Neural cell (in vitro differentiated cells): ENCODE measurements at regions not wholly inside any gene's neighbourhood (a gene's known extent, or its start where the extent isn't known, plus 50 kb on each side); places are given as distances from the start of the nearest gene placed in this dataset.

Experiments used
- H2AFZ ChIP-seq: fragments of 200-600, 300-800 bp; sonication (generic), shearing (Covaris generic); 2 replicates; pipeline ENCODE4 v1.6.0; 2014; ENCODE audit warnings: low read depth, mild to moderate bottlenecking, antibody characterized with exemption, low read length, moderate library complexity
- H3F3A ChIP-seq: fragments of 200-600 bp; shearing (Covaris generic); 2 replicates; pipeline ENCODE4 v1.6.1; 2016; ENCODE audit warnings: mild to moderate bottlenecking, moderate library complexity, mixed read lengths, antibody characterized with exemption, low read length; ENCODE audit not compliant: insufficient read depth, poor library complexity, severe bottlenecking
- H3K27ac ChIP-seq: fragments of 200-600, 300-800 bp; sonication (generic), shearing (Covaris generic); 2 replicates; pipeline ENCODE4 v1.5.1; 2014; ENCODE audit warnings: mild to moderate bottlenecking, low read length, moderate library complexity
- H3K27me3 ChIP-seq: fragments of 300-800, 200-600 bp; sonication (generic), shearing (Covaris generic); 2 replicates; pipeline ENCODE4 v1.6.0; 2014; ENCODE audit warnings: mild to moderate bottlenecking, low read depth, low read length, moderate library complexity; ENCODE audit not compliant: insufficient read depth
- H3K36me3 ChIP-seq: fragments of 300-800, 200-600 bp; sonication (generic), shearing (Covaris generic); 2 replicates; pipeline ENCODE4 v1.5.1; 2014; ENCODE audit warnings: mild to moderate bottlenecking, antibody characterized with exemption, low read length, moderate library complexity; ENCODE audit not compliant: insufficient read depth
- H3K4me2 ChIP-seq: fragments of 300-800, 200-600 bp; sonication (generic), shearing (Covaris generic); 2 replicates; pipeline ENCODE4 v1.6.0; 2014; ENCODE audit warnings: mild to moderate bottlenecking, low read length
- H3K4me3 ChIP-seq: fragments of 300-800, 200-600 bp; sonication (generic), shearing (Covaris generic); 2 replicates; pipeline ENCODE4 v1.5.1; 2014; ENCODE audit warnings: mild to moderate bottlenecking, low read length, moderate library complexity
- H3K79me2 ChIP-seq: fragments of 200-600 bp; shearing (Covaris generic); replicated peaks from 2 replicates; pipeline ENCODE4 v1.6.0; 2014; ENCODE audit warnings: mild to moderate bottlenecking, low read length, moderate library complexity; ENCODE audit not compliant: insufficient read depth
- H3K9ac ChIP-seq: fragments of 300-800, 200-600 bp; sonication (generic), shearing (Covaris generic); 2 replicates; pipeline ENCODE4 v1.6.1; 2016; ENCODE audit warnings: mild to moderate bottlenecking, low read length, mixed read lengths
- H3K9me2 ChIP-seq: fragments of 200-600 bp; shearing (Covaris generic); 2 replicates; pipeline ENCODE4 v1.6.1; 2016; ENCODE audit warnings: mild to moderate bottlenecking, low read length, mixed read lengths; ENCODE audit not compliant: insufficient read depth
- H3K9me3 ChIP-seq: fragments of 200-600, 300-800 bp; sonication (generic), shearing (Covaris generic); 2 replicates; pipeline ENCODE4 v1.6.1; 2016; ENCODE audit warnings: mild to moderate bottlenecking, mixed run types, low read length, moderate library complexity, mixed read lengths
- H4K20me1 ChIP-seq: fragments of 200-600 bp; shearing (Covaris generic); 2 replicates; pipeline ENCODE4 v1.6.1; 2016; ENCODE audit warnings: mild to moderate bottlenecking, mixed run types; ENCODE audit not compliant: insufficient read depth
- CTCF ChIP-seq: fragments of 450-650 bp; IDR thresholded peaks from 2 replicates; pipeline ENCODE4 v1.5.1; 2014; ENCODE audit warnings: antibody characterized with exemption, mild to moderate bottlenecking, moderate library complexity; ENCODE audit not compliant: poor library complexity, severe bottlenecking
- EP300 ChIP-seq: fragments of 450-650 bp; conservative IDR thresholded peaks from 2 replicates; pipeline ENCODE4 v1.6.1; 2014; ENCODE audit warnings: antibody characterized with exemption, mild to moderate bottlenecking, moderate library complexity; ENCODE audit not compliant: poor library complexity, severe bottlenecking
- EZH2 ChIP-seq: fragments of 200-600, 300-800 bp; shearing (Covaris generic), sonication (generic); IDR thresholded peaks from 2 replicates; pipeline ENCODE4 v1.6.1; 2014; ENCODE audit warnings: antibody characterized with exemption, low read length, borderline replicate concordance, mild to moderate bottlenecking; ENCODE audit not compliant: insufficient read depth, poor library complexity, severe bottlenecking
- MXI1 ChIP-seq: fragments of 450-650 bp; conservative IDR thresholded peaks from 2 replicates; pipeline ENCODE4 v1.6.1; 2014; ENCODE audit warnings: antibody characterized with exemption, mild to moderate bottlenecking; ENCODE audit not compliant: poor library complexity, severe bottlenecking
- POLR2AphosphoS5 ChIP-seq: IDR thresholded peaks from 2 replicates; pipeline ENCODE4 v1.6.1; 2012
- RAD21 ChIP-seq: fragments of 450-650 bp; conservative IDR thresholded peaks from 2 replicates; pipeline ENCODE4 v1.6.1; 2014; ENCODE audit warnings: antibody characterized with exemption, mild to moderate bottlenecking, moderate library complexity
- REST ChIP-seq: IDR thresholded peaks from 2 replicates; pipeline ENCODE4 v1.6.1; 2012; ENCODE audit warnings: borderline replicate concordance
- SMC3 ChIP-seq: fragments of 450-650 bp; conservative IDR thresholded peaks from 2 replicates; pipeline ENCODE4 v1.6.1; 2014; ENCODE audit warnings: antibody characterized with exemption, mild to moderate bottlenecking, moderate library complexity; ENCODE audit not compliant: poor library complexity
- TAF1 ChIP-seq: IDR thresholded peaks from 2 replicates; pipeline ENCODE4 v1.6.1; 2012; ENCODE audit warnings: low read depth

- H3K9ac ChIP-seq, result no peak overlapping the region
- no peaks in the 10 kb centered on the region for H3K9me2 ChIP-seq
- H3K27ac ChIP-seq, result no peak overlapping the region
- no peak overlapping the region for H3K4me3 ChIP-seq
- H3K27me3 ChIP-seq, result no peaks in the 10 kb centered on the region
- H3K36me3 ChIP-seq, result no peaks in the 10 kb centered on the region
- no peak for TF ChIP-seq POLR2AphosphoS5
- no peak for TF ChIP-seq TAF1
- no peak for TF ChIP-seq EP300
- no peak for TF ChIP-seq REST
- TF ChIP-seq RAD21, result no peak
- TF ChIP-seq EZH2, result no peak
- TF ChIP-seq SMC3, result no peak
- no peak for TF ChIP-seq MXI1
- no peak for TF ChIP-seq CTCF
- peaks cover 4% of the 10 kb centered on the region for H3K9me3 ChIP-seq
- no peak overlapping the region for H3K4me2 ChIP-seq
- no peaks in the 10 kb centered on the region for H3K79me2 ChIP-seq
- H2AFZ ChIP-seq, result no peak overlapping the region
- no peaks in the 10 kb centered on the region for H4K20me1 ChIP-seq
- no peaks in the 10 kb centered on the region for H3F3A ChIP-seq
Measured at GRCh38 chr2:19731037-19731436, 170.7 kb downstream of the TTC32 start.

GRCh38 chr2:19728125-19728524 lies 173.7 kb downstream of the TTC32 start:
- no peaks in the 10 kb centered on the region for H3K9me2 ChIP-seq
- H3K36me3 ChIP-seq, result no peaks in the 10 kb centered on the region
- peaks cover 4% of the 10 kb centered on the region for H3K9me3 ChIP-seq
- H3K27me3 ChIP-seq, result no peaks in the 10 kb centered on the region
- no peaks in the 10 kb centered on the region for H3F3A ChIP-seq
- H3K79me2 ChIP-seq, result no peaks in the 10 kb centered on the region
- no peak overlapping the region for H3K9ac ChIP-seq
- H2AFZ ChIP-seq, result no peak overlapping the region
- TF ChIP-seq MXI1 (no peak), REST (no peak), TAF1 (no peak)
- no peak overlapping the region for H3K4me3 ChIP-seq
- H3K27ac ChIP-seq, result no peak overlapping the region
- H4K20me1 ChIP-seq, result no peaks in the 10 kb centered on the region
- no peak overlapping the region for H3K4me2 ChIP-seq
